ENCODE measurements at regions not wholly inside any gene's neighbourhood (a gene's known extent, or its start where the extent isn't known, plus 50 kb on each side); places are given as distances from the start of the nearest gene placed in this dataset.

- DNase-seq (ENCODE audit: low spot score) = no peak
- no peaks in the 10 kb centered on the region for H3K4me1 ChIP-seq (ENCODE audit: insufficient read depth)
- H3K79me2 ChIP-seq (replicated peaks; ENCODE audit: insufficient read depth) = no peaks in the 10 kb centered on the region
- H3K4me3 Mint-ChIP-seq = no peak overlapping the region
- TF ChIP-seq STAT1 (IDR thresholded peaks at IDR 0.05; ENCODE audit: unreplicated experiment) (no peak), POLR2AphosphoS5 (IDR thresholded peaks at IDR 0.05; ENCODE audit: low read depth) (no peak), EZH2phosphoT487 (IDR thresholded peaks at IDR 0.05; ENCODE audit: unreplicated experiment) (no peak), NANOG (IDR thresholded peaks at IDR 0.05; ENCODE audit: borderline replicate concordance) (no peak), ZNF331 (CRISPR knock-in tag; IDR thresholded peaks at IDR 0.05; ENCODE audit: low read depth) (no peak), JUNB (IDR thresholded peaks at IDR 0.05; ENCODE audit: unreplicated experiment) (no peak), CTCF (conservative IDR thresholded peaks at IDR 0.05; ENCODE audit: low read depth in 2 of 2) (no peak), ZNF114 (CRISPR knock-in tag; IDR thresholded peaks at IDR 0.05) (no peak), EZH2 (IDR thresholded peaks at IDR 0.05; ENCODE audit: low read depth, unreplicated experiment) (no peak), CREB1 (CRISPR knock-in tag; IDR thresholded peaks at IDR 0.05; ENCODE audit: low read depth) (no peak)
- TF ChIP-seq, protein P1, sequence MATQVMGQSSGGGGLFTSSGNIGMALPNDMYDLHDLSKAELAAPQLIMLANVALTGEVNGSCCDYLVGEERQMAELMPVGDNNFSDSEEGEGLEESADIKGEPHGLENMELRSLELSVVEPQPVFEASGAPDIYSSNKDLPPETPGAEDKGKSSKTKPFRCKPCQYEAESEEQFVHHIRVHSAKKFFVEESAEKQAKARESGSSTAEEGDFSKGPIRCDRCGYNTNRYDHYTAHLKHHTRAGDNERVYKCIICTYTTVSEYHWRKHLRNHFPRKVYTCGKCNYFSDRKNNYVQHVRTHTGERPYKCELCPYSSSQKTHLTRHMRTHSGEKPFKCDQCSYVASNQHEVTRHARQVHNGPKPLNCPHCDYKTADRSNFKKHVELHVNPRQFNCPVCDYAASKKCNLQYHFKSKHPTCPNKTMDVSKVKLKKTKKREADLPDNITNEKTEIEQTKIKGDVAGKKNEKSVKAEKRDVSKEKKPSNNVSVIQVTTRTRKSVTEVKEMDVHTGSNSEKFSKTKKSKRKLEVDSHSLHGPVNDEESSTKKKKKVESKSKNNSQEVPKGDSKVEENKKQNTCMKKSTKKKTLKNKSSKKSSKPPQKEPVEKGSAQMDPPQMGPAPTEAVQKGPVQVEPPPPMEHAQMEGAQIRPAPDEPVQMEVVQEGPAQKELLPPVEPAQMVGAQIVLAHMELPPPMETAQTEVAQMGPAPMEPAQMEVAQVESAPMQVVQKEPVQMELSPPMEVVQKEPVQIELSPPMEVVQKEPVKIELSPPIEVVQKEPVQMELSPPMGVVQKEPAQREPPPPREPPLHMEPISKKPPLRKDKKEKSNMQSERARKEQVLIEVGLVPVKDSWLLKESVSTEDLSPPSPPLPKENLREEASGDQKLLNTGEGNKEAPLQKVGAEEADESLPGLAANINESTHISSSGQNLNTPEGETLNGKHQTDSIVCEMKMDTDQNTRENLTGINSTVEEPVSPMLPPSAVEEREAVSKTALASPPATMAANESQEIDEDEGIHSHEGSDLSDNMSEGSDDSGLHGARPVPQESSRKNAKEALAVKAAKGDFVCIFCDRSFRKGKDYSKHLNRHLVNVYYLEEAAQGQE (IDR thresholded peaks at IDR 0.05; ENCODE audit: unreplicated experiment) = no peak
- TF ChIP-seq, protein P2, sequence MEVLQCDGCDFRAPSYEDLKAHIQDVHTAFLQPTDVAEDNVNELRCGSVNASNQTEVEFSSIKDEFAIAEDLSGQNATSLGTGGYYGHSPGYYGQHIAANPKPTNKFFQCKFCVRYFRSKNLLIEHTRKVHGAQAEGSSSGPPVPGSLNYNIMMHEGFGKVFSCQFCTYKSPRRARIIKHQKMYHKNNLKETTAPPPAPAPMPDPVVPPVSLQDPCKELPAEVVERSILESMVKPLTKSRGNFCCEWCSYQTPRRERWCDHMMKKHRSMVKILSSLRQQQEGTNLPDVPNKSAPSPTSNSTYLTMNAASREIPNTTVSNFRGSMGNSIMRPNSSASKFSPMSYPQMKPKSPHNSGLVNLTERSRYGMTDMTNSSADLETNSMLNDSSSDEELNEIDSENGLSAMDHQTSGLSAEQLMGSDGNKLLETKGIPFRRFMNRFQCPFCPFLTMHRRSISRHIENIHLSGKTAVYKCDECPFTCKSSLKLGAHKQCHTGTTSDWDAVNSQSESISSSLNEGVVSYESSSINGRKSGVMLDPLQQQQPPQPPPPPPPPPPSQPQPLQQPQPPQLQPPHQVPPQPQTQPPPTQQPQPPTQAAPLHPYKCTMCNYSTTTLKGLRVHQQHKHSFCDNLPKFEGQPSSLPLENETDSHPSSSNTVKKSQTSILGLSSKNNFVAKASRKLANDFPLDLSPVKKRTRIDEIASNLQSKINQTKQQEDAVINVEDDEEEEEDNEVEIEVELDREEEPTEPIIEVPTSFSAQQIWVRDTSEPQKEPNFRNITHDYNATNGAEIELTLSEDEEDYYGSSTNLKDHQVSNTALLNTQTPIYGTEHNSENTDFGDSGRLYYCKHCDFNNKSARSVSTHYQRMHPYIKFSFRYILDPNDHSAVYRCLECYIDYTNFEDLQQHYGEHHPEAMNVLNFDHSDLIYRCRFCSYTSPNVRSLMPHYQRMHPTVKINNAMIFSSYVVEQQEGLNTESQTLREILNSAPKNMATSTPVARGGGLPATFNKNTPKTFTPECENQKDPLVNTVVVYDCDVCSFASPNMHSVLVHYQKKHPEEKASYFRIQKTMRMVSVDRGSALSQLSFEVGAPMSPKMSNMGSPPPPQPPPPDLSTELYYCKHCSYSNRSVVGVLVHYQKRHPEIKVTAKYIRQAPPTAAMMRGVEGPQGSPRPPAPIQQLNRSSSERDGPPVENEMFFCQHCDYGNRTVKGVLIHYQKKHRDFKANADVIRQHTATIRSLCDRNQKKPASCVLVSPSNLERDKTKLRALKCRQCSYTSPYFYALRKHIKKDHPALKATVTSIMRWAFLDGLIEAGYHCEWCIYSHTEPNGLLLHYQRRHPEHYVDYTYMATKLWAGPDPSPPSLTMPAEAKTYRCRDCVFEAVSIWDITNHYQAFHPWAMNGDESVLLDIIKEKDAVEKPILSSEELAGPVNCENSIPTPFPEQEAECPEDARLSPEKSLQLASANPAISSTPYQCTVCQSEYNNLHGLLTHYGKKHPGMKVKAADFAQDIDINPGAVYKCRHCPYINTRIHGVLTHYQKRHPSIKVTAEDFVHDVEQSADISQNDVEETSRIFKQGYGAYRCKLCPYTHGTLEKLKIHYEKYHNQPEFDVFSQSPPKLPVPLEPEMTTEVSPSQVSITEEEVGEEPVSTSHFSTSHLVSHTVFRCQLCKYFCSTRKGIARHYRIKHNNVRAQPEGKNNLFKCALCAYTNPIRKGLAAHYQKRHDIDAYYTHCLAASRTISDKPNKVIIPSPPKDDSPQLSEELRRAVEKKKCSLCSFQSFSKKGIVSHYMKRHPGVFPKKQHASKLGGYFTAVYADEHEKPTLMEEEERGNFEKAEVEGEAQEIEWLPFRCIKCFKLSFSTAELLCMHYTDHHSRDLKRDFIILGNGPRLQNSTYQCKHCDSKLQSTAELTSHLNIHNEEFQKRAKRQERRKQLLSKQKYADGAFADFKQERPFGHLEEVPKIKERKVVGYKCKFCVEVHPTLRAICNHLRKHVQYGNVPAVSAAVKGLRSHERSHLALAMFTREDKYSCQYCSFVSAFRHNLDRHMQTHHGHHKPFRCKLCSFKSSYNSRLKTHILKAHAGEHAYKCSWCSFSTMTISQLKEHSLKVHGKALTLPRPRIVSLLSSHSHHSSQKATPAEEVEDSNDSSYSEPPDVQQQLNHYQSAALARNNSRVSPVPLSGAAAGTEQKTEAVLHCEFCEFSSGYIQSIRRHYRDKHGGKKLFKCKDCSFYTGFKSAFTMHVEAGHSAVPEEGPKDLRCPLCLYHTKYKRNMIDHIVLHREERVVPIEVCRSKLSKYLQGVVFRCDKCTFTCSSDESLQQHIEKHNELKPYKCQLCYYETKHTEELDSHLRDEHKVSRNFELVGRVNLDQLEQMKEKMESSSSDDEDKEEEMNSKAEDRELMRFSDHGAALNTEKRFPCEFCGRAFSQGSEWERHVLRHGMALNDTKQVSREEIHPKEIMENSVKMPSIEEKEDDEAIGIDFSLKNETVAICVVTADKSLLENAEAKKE (CRISPR knock-in tag; IDR thresholded peaks at IDR 0.05) = no peak
- TF ChIP-seq, protein P3, sequence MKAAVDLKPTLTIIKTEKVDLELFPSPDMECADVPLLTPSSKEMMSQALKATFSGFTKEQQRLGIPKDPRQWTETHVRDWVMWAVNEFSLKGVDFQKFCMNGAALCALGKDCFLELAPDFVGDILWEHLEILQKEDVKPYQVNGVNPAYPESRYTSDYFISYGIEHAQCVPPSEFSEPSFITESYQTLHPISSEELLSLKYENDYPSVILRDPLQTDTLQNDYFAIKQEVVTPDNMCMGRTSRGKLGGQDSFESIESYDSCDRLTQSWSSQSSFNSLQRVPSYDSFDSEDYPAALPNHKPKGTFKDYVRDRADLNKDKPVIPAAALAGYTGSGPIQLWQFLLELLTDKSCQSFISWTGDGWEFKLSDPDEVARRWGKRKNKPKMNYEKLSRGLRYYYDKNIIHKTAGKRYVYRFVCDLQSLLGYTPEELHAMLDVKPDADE (IDR thresholded peaks at IDR 0.05) = no peak
- H2AFZ ChIP-seq = no peak overlapping the region
- no peaks in the 10 kb centered on the region for H3K27me3 ChIP-seq (ENCODE audit: insufficient read depth)
- H3K9me2 ChIP-seq (ENCODE audit: insufficient read depth) = no peaks in the 10 kb centered on the region
- H3K27ac ChIP-seq (ENCODE audit: low read depth) = no peak overlapping the region
- no peaks in the 10 kb centered on the region; the same call in 2 of the 3 replicates for H3K4me1 Mint-ChIP-seq
- H3K36me3 ChIP-seq (ENCODE audit: insufficient read depth) = no peaks in the 10 kb centered on the region
- H3F3A ChIP-seq (replicated peaks; ENCODE audit: low read depth) = no peaks in the 10 kb centered on the region
- peaks cover 4% of the 10 kb centered on the region for H3K27me3 Mint-ChIP-seq (ENCODE audit: insufficient read depth, low read depth, poor library complexity)
- no peak overlapping the region for H3K4me2 ChIP-seq
- ATAC-seq = no peak
- H3K27ac Mint-ChIP-seq = no peak overlapping the region
- no peaks in the 10 kb centered on the region for H4K20me1 ChIP-seq (replicated peaks; ENCODE audit: insufficient read depth)
- no peak overlapping the region for H3K4me3 ChIP-seq
- H3K9me3 Mint-ChIP-seq = no peaks in the 10 kb centered on the region
- no peaks in the 10 kb centered on the region for H3K36me3 Mint-ChIP-seq (ENCODE audit: low read depth)
Measured at GRCh38 chr6:74715355-74716085, 490.3 kb downstream of the COL12A1 start.

Measured in GM23338 (cell line).